K562 (cell line): ENCODE measurements at regions not wholly inside any gene's neighbourhood (a gene's known extent, or its start where the extent isn't known, plus 50 kb on each side); places are given as distances from the start of the nearest gene placed in this dataset.

Experiments used
- ATAC-seq: fragments of 200-7000 bp; cut with Tn5 transposase; 3 replicates; pipeline ENCODE4 v1.9.1; 2020; ENCODE audit warnings: moderate library complexity
- BruUV-seq: library from RNA; stranded (reverse); fragments of 400-500 nt; replicated peaks from 2 replicates; lab custom pipeline; 2021; lab: Mats Ljungman, UMichigan
- CTCF ChIA-PET: fragments of 300-600 bp; formaldehyde crosslinking; extraction: SDS; loops from one replicate; lab custom pipeline; 2021; ENCODE audit warnings: low intra/inter-chr PET ratio; lab: Yijun Ruan, JAX
- POLR2A ChIA-PET: fragments of 300-600, 350-650 bp; sonication (Branson Sonifier 250); formaldehyde crosslinking; extraction: SDS; loops from one replicate; lab custom pipeline; 2021; ENCODE audit warnings: antibody characterized with exemption, inconsistent platforms; lab: Yijun Ruan, JAX
- DNase-seq, 4 experiments: peaks; one replicate each; pipeline versions ENCODE4 v3.0.0 to v3.0.0-alpha.2; 2011 to 2018; ENCODE audit warnings: low spot score in 3 of 4, mixed read lengths in 3 of 4; ENCODE audit errors: extremely low read depth in 1 of 4
- FAIRE-seq: peaks from 2 replicates; lab custom pipeline; 2011; peaks lifted over from hg19 to GRCh38; lab: Jason Lieb, UNC
- H2AFZ ChIP-seq: 2 replicates; pipeline ENCODE4 v1.6.0; 2011; ENCODE audit warnings: low read depth, low read length, control low read depth, inconsistent platforms
- H3K27ac ChIP-seq: fragments of 200-600 bp; 3 replicates; pipeline ENCODE4 v1.8.0; 2011; ENCODE audit warnings: low read depth, mild to moderate bottlenecking, control low read depth, inconsistent platforms, low read length, moderate library complexity, mixed read lengths; ENCODE audit errors: extremely low read depth
- H3K27me3 ChIP-seq, 2 experiments: fragments of 300-600 bp in 1 of 2; 2 replicates in 1 of 2; 3 replicates in 1 of 2; pipeline versions ENCODE4 v1.6.0 to v1.8.0; 2011; ENCODE audit warnings: inconsistent platforms in 2 of 2, low read length in 2 of 2, mild to moderate bottlenecking in 1 of 2, mixed read lengths in 1 of 2, moderate library complexity in 1 of 2; ENCODE audit not compliant: control insufficient read depth in 2 of 2, insufficient read depth in 2 of 2
- H3K36me3 ChIP-seq: fragments of 300-600 bp; 3 replicates; pipeline ENCODE4 v1.8.0; 2011; ENCODE audit warnings: mild to moderate bottlenecking, low read length, inconsistent platforms; ENCODE audit not compliant: control insufficient read depth, insufficient read depth
- H3K4me1 ChIP-seq, 2 experiments: fragments of 200-600 bp in 1 of 2; replicated peaks in 1 of 2; 2 replicates in 1 of 2; 3 replicates in 1 of 2; pipeline versions ENCODE4 v1.5.1 to v1.8.0; 2011; ENCODE audit warnings: inconsistent platforms in 2 of 2, low read length in 2 of 2, mild to moderate bottlenecking in 1 of 2, mixed read lengths in 1 of 2, moderate library complexity in 1 of 2; ENCODE audit not compliant: control insufficient read depth in 2 of 2, insufficient read depth in 2 of 2
- H3K4me2 ChIP-seq: 2 replicates; pipeline ENCODE4 v1.6.1; 2011; ENCODE audit warnings: low read length, control low read depth, inconsistent platforms, mixed read lengths; ENCODE audit not compliant: insufficient read depth
- H3K4me3 ChIP-seq: fragments of 200-600 bp; sonication (generic), shearing (Covaris generic); 2 replicates; pipeline ENCODE4 v1.5.1; 2016; ENCODE audit warnings: control low read depth, inconsistent platforms
- H3K79me2 ChIP-seq: fragments of 200-600 bp; 3 replicates; pipeline ENCODE4 v1.8.0; 2011; ENCODE audit warnings: low read length, inconsistent platforms; ENCODE audit not compliant: control insufficient read depth, insufficient read depth
- H3K9ac ChIP-seq, 2 experiments: 2 replicates each; pipeline versions ENCODE4 v1.6.0 to v1.6.1; 2011; ENCODE audit warnings: low read depth in 2 of 2, low read length in 2 of 2, control low read depth in 1 of 2, inconsistent platforms in 1 of 2, mild to moderate bottlenecking in 1 of 2, mixed read lengths in 1 of 2; ENCODE audit not compliant: insufficient read depth in 1 of 2
- H3K9me1 ChIP-seq: one replicate; pipeline ENCODE4 v1.6.0; 2011; ENCODE audit warnings: inconsistent platforms, mild to moderate bottlenecking, low read length, moderate library complexity; ENCODE audit not compliant: control insufficient read depth, insufficient read depth
- H3K9me3 ChIP-seq: replicated peaks from 2 replicates; pipeline ENCODE4 v1.5.1; 2011; ENCODE audit warnings: low read depth, low read length, inconsistent platforms; ENCODE audit not compliant: control insufficient read depth, insufficient read depth
- H4K20me1 ChIP-seq: replicated peaks from 2 replicates; pipeline ENCODE4 v1.6.1; 2011; ENCODE audit warnings: low read length, inconsistent platforms, mixed read lengths; ENCODE audit not compliant: control insufficient read depth, insufficient read depth
- CBX5 ChIP-seq: IDR thresholded peaks from 2 replicates; pipeline ENCODE4 v1.6.1; 2014; ENCODE audit warnings: low read depth, borderline replicate concordance
- DPF2 ChIP-seq: fragments of 450-650 bp; IDR thresholded peaks from 2 replicates; pipeline ENCODE4 v1.6.1; 2016
- EP400 ChIP-seq: fragments of 450-650 bp; IDR thresholded peaks from 2 replicates; pipeline ENCODE4 v1.6.1; 2017; ENCODE audit warnings: antibody characterized with exemption, mild to moderate bottlenecking, moderate library complexity
- HDAC2 ChIP-seq: fragments of 450-650 bp; IDR thresholded peaks from 2 replicates; pipeline ENCODE4 v1.6.1; 2016; ENCODE audit warnings: mild to moderate bottlenecking
- HSF4 ChIP-seq: fragments of 250-450 bp; sonication (Bioruptor Pico); IDR thresholded peaks from 2 replicates; pipeline ENCODE4 v2.1.2; 2022; ENCODE audit warnings: mild to moderate bottlenecking, moderate library complexity, borderline replicate concordance
- JUNB ChIP-seq: fragments of 450-650 bp; formaldehyde crosslinking; conservative IDR thresholded peaks from 2 replicates; pipeline ENCODE4 v1.4.0; 2020; ENCODE audit warnings: mild to moderate bottlenecking
- KLF10 ChIP-seq: fragments of 250-450 bp; sonication (Bioruptor Pico); IDR thresholded peaks from 2 replicates; pipeline ENCODE4 v1.6.1; 2021; ENCODE audit warnings: matching md5 sums
- MAFG ChIP-seq: fragments of 450-650 bp; conservative IDR thresholded peaks from 2 replicates; pipeline ENCODE4 v1.6.1; 2016; ENCODE audit warnings: missing genetic modification characterization, missing compliant biosample characterization
- PCBP1 ChIP-seq: fragments of 200-400 bp; formaldehyde crosslinking; IDR thresholded peaks from 2 replicates; pipeline ENCODE4 v1.6.1; 2018; ENCODE audit warnings: mild to moderate bottlenecking, low read depth, low read length; ENCODE audit not compliant: poor library complexity, severe bottlenecking
- PYGO2 ChIP-seq: fragments of 450-650 bp; IDR thresholded peaks from 2 replicates; pipeline ENCODE4 v1.6.1; 2016; ENCODE audit warnings: mild to moderate bottlenecking, missing genetic modification characterization, moderate library complexity, missing compliant biosample characterization
- SMARCA4 ChIP-seq: fragments of 450-650 bp; IDR thresholded peaks from 2 replicates; pipeline ENCODE4 v1.6.1; 2016
- ZNF140 ChIP-seq: fragments of 250-450 bp; sonication (Bioruptor Pico); IDR thresholded peaks from 2 replicates; pipeline ENCODE4 v1.8.0; 2021; ENCODE audit warnings: moderate library complexity, mild to moderate bottlenecking, inconsistent platforms
- ZNF445 ChIP-seq: fragments of 250-450 bp; sonication (Bioruptor Pico); IDR thresholded peaks from 2 replicates; pipeline ENCODE4 v1.4.0; 2020; ENCODE audit warnings: low read depth, mild to moderate bottlenecking, moderate library complexity
- WGBS: fragments of 100-300 bp; shearing (Covaris generic); methylation state at CpG from one replicate; pipeline ENCODE4 v1.1.6; 2016; ENCODE audit warnings: low coverage, mixed read lengths; ENCODE audit not compliant: insufficient coverage; ENCODE audit errors: missing lambda C conversion rate; 5-methylcytosine and 5-hydroxymethylcytosine counted together
- in situ Hi-C: fragments of 300-500 bp; cut with MboI; formaldehyde crosslinking; loops from 4 replicates; pipeline ENCODE4 v1.15.0; 2018; ENCODE audit warnings: inconsistent platforms, mixed read lengths
- intact Hi-C: fragments of 100-400 bp; cut with micrococcal nuclease; formaldehyde crosslinking; loops from 2 replicates; pipeline ENCODE4 v1.14.2; 2022
- TF ChIP-seq, protein P1 (sequence below), 2 experiments: fragments of 200-800 bp in 1 of 2; sonication (Bioruptor generic) in 1 of 2; sonication (generic) in 1 of 2; formaldehyde crosslinking in 1 of 2; IDR thresholded peaks in 1 of 2; conservative IDR thresholded peaks in 1 of 2; 2 replicates each; pipeline versions ENCODE4 v1.5.0 to v1.6.1; 2016 to 2020; ENCODE audit warnings: missing compliant biosample characterization in 1 of 2, missing genetic modification characterization in 1 of 2, missing genetic modification reagents in 1 of 2
- TF ChIP-seq, protein P2 (sequence below): IDR thresholded peaks from 2 replicates; pipeline ENCODE4 v1.6.1; 2012; ENCODE audit warnings: low read depth, low read length, improper control_type of control experiment, borderline replicate concordance

DNA sequence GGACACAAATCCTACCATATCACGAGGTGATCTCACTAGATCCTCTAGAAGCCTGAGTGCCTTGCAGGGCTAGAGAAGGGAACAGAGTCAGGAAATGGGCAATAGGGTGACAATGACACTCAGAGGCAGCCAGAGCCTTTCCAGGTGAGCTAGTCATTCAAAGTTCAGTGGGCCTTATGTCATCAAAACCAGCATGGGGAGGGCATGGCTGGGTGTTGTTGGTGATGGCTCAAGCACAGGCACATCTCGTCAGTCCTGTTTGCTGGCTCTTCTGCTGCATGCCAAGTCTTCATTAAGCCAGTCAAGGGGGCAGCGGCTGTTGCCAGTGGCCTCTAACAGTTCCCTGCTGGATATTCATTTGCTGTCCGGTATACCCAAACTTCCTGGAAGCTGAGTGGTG, 99.6 kb upstream of the USP24 start:
- Histone ChIP-seq H3K4me1 (no peaks in the 10 kb centered on the region), H3K9ac (no peak overlapping the region), H3K4me2 (no peak overlapping the region), H3K4me3 (no peak overlapping the region), H3K27me3 (peaks cover 14 to 50% of the 10 kb centered on the region in 2 experiments; a peak in 4 of 5 replicates), H3K36me3 (no peaks in the 10 kb centered on the region), H3K9me3 (no peaks in the 10 kb centered on the region), H2AFZ (no peak overlapping the region), H4K20me1 (no peaks in the 10 kb centered on the region), H3K27ac (no peak overlapping the region), H3K9me1 (no peaks in the 10 kb centered on the region), H3K79me2 (no peaks in the 10 kb centered on the region)
- FAIRE-seq (no peak), DNase-seq (no peak), ATAC-seq (no peak)
- CTCF ChIA-PET: no interaction called here
- intact Hi-C loops: no loop called here
- POLR2A ChIA-PET: interaction anchor here (0.8 kb wide), 1 partner anchor 12 kb away, joined by 3 read pairs; no protein-coding TSS in a partner anchor
- in situ Hi-C loops: no loop called here
- no peak for TF ChIP-seq EP400
- no peak for TF ChIP-seq HDAC2
- TF ChIP-seq ZNF445 (CRISPR knock-in tag): no peak
- TF ChIP-seq, protein P1, sequence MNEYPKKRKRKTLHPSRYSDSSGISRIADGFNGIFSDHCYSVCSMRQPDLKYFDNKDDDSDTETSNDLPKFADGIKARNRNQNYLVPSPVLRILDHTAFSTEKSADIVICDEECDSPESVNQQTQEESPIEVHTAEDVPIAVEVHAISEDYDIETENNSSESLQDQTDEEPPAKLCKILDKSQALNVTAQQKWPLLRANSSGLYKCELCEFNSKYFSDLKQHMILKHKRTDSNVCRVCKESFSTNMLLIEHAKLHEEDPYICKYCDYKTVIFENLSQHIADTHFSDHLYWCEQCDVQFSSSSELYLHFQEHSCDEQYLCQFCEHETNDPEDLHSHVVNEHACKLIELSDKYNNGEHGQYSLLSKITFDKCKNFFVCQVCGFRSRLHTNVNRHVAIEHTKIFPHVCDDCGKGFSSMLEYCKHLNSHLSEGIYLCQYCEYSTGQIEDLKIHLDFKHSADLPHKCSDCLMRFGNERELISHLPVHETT (CRISPR knock-in tag; conservative IDR thresholded peaks at IDR 0.05 in 1 of 2, IDR thresholded peaks at IDR 0.05 in 1 of 2): no peak
- TF ChIP-seq CBX5: no peak
- TF ChIP-seq KLF10 (CRISPR knock-in tag): no peak
- TF ChIP-seq DPF2: no peak
- no peak for TF ChIP-seq HSF4 (CRISPR knock-in tag)
- no peak for TF ChIP-seq ZNF140 (CRISPR knock-in tag)
- TF ChIP-seq, protein P2, sequence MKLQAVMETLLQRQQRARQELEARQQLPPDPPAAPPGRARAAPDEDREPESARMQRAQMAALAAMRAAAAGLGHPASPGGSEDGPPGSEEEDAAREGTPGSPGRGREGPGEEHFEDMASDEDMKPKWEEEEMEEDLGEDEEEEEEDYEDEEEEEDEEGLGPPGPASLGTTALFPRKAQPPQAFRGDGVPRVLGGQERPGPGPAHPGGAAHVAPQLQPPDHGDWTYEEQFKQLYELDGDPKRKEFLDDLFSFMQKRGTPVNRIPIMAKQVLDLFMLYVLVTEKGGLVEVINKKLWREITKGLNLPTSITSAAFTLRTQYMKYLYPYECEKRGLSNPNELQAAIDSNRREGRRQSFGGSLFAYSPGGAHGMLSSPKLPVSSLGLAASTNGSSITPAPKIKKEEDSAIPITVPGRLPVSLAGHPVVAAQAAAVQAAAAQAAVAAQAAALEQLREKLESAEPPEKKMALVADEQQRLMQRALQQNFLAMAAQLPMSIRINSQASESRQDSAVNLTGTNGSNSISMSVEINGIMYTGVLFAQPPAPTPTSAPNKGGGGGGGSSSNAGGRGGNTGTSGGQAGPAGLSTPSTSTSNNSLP: no peak
- TF ChIP-seq SMARCA4: no peak
- TF ChIP-seq PYGO2 (tag): no peak
- TF ChIP-seq MAFG (tag): no peak
- TF ChIP-seq PCBP1: no peak
- TF ChIP-seq JUNB (CRISPR knock-in tag): no peak
- BruUV-seq: no TSS peak
- 0% methylated on average over 4 of the region's 4 CpGs for WGBS
